ENCODE measurements at regions not wholly inside any gene's neighbourhood (a gene's known extent, or its start where the extent isn't known, plus 50 kb on each side); places are given as distances from the start of the nearest gene placed in this dataset.

DNA sequence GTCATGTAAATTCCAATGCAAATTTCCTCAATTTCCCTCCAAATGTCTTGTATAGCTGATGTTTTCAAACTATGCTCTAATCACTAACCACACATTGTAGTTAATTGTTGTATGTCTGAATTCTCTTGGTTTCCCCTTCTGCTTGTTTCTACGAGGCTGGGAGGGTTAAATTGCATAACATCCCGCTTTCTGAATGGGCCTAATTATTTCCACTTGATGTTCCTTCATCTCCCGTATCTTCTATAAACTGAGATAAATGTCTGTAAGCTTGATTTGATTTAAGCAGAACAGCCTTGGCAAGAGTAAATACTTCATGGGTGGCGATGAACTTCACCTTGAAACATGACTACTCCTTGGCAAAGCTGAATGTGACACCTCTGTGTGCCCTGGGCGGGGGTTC is 72.2 kb downstream of the SERINC2 start:
- no peak for TF ChIP-seq POLR2A (IDR thresholded peaks at IDR 0.05)
- TF ChIP-seq CTCF (IDR thresholded peaks at IDR 0.05 in 4 of 5, conservative IDR thresholded peaks at IDR 0.05 in 1 of 5), result no peak
